Endothelial cell of umbilical vein (primary cell): ENCODE measurements at regions not wholly inside any gene's neighbourhood (a gene's known extent, or its start where the extent isn't known, plus 50 kb on each side); places are given as distances from the start of the nearest gene placed in this dataset.
"Not testable (repeated sequence)": the region's sequence is repeated elsewhere in the genome, so short reads cannot be mapped to it uniquely, and the experiment has no call there.

Source experiments
- BruUV-seq: library from RNA; stranded (reverse); fragments of 400-500 nt; replicated peaks from 2 replicates; lab custom pipeline; 2021; lab: Mats Ljungman, UMichigan
- CTCF ChIA-PET: fragments of 300-600, 350-600 bp; sonication (Branson Sonifier 250); formaldehyde crosslinking; loops from one replicate; lab custom pipeline; 2021; ENCODE audit warnings: antibody characterized with exemption, inconsistent platforms; lab: Charles Lee
- POLR2A ChIA-PET: fragments of 300-600, 350-600 bp; sonication (Branson Sonifier 250); formaldehyde crosslinking; loops from one replicate; lab custom pipeline; 2021; ENCODE audit warnings: antibody characterized with exemption, inconsistent platforms; lab: Charles Lee
- DNase-seq: peaks from one replicate; pipeline ENCODE4 v3.0.0-alpha.2; 2011; ENCODE audit warnings: low read depth, low spot score
- FAIRE-seq: peaks from 2 replicates; lab custom pipeline; 2011; peaks lifted over from hg19 to GRCh38; lab: Jason Lieb, UNC
- H2AFZ ChIP-seq: 2 replicates; pipeline ENCODE4 v1.6.0; 2012; ENCODE audit warnings: low read depth, low read length, control low read depth, inconsistent platforms
- H3K27ac ChIP-seq: 2 replicates; pipeline ENCODE4 v1.5.1; 2011; ENCODE audit warnings: low read depth, mild to moderate bottlenecking, control low read depth, low read length, moderate library complexity; ENCODE audit not compliant: insufficient read depth
- H3K27me3 ChIP-seq, 2 experiments: 2 replicates each; pipeline versions ENCODE4 v1.6.0 to v1.6.1; 2011; ENCODE audit warnings: low read length in 2 of 2, mixed read lengths in 1 of 2; ENCODE audit not compliant: control insufficient read depth in 2 of 2, insufficient read depth in 2 of 2
- H3K36me3 ChIP-seq, 2 experiments: 2 replicates in 1 of 2; 3 replicates in 1 of 2; pipeline ENCODE4 v1.5.1; 2011; ENCODE audit warnings: low read length in 2 of 2, mild to moderate bottlenecking in 1 of 2, moderate library complexity in 1 of 2; ENCODE audit not compliant: control insufficient read depth in 2 of 2, insufficient read depth in 2 of 2; ENCODE audit errors: extremely low read depth in 1 of 2
- H3K4me1 ChIP-seq: 3 replicates; pipeline ENCODE4 v1.5.1; 2011; ENCODE audit warnings: mild to moderate bottlenecking, low read length; ENCODE audit not compliant: control insufficient read depth, insufficient read depth; ENCODE audit errors: extremely low read depth
- H3K4me2 ChIP-seq: 2 replicates; pipeline ENCODE4 v1.6.1; 2011; ENCODE audit warnings: low read length, control low read depth, mixed read lengths; ENCODE audit not compliant: insufficient read depth
- H3K4me3 ChIP-seq, 3 experiments: fragments of 200-600 bp in 1 of 3; sonication (generic), shearing (Covaris generic) in 1 of 3; replicated peaks in 1 of 3; 2 replicates each; pipeline ENCODE4 v1.5.1; 2011 to 2016; ENCODE audit warnings: control low read depth in 3 of 3, low read length in 3 of 3, mild to moderate bottlenecking in 2 of 3, inconsistent platforms in 1 of 3, low read depth in 1 of 3, moderate library complexity in 1 of 3; ENCODE audit not compliant: insufficient read depth in 1 of 3
- H3K79me2 ChIP-seq: 2 replicates; pipeline ENCODE4 v1.6.0; 2012; ENCODE audit warnings: low read length, inconsistent platforms; ENCODE audit not compliant: control insufficient read depth, insufficient read depth
- H3K9ac ChIP-seq: replicated peaks from 2 replicates; pipeline ENCODE3; 2011; ENCODE audit warnings: low read length, control low read depth; ENCODE audit not compliant: insufficient read depth; ENCODE audit errors: extremely low read depth
- H3K9me1 ChIP-seq: replicated peaks from 3 replicates; pipeline ENCODE4 v1.6.0; 2011; ENCODE audit warnings: mild to moderate bottlenecking, low read length; ENCODE audit not compliant: control insufficient read depth, insufficient read depth; ENCODE audit errors: extremely low read depth
- H3K9me3 ChIP-seq: replicated peaks from 2 replicates; pipeline ENCODE4 v1.5.1; 2012; ENCODE audit warnings: low read length, inconsistent platforms; ENCODE audit not compliant: control insufficient read depth, insufficient read depth
- H4K20me1 ChIP-seq: replicated peaks from 2 replicates; pipeline ENCODE3; 2011; ENCODE audit warnings: mild to moderate bottlenecking, low read length; ENCODE audit not compliant: control insufficient read depth, insufficient read depth; ENCODE audit errors: extremely low read depth
- GATA2 ChIP-seq: IDR thresholded peaks from 2 replicates; pipeline ENCODE4 v1.7.0; 2011; ENCODE audit warnings: low read depth, mild to moderate bottlenecking, moderate library complexity, mixed read lengths, low read length; ENCODE audit not compliant: insufficient read length, insufficient read depth
- POLR2AphosphoS5 ChIP-seq: IDR thresholded peaks from 2 replicates; pipeline ENCODE4 v1.6.1; 2012; ENCODE audit warnings: low read depth, mild to moderate bottlenecking, control low read depth, low read length, moderate library complexity; ENCODE audit not compliant: insufficient read depth
- dilution Hi-C: fragments of 300-500 bp; cut with MboI; formaldehyde crosslinking; loops from one replicate; pipeline ENCODE4 v1.15.0; 2019; ENCODE audit warnings: low sequenced_read_pairs; ENCODE audit not compliant: extremely low pct_ligation_motif_present
- intact Hi-C: fragments of 100-400 bp; cut with micrococcal nuclease; formaldehyde crosslinking; loops from one replicate; pipeline ENCODE4 v1.10.0; 2022

DNA sequence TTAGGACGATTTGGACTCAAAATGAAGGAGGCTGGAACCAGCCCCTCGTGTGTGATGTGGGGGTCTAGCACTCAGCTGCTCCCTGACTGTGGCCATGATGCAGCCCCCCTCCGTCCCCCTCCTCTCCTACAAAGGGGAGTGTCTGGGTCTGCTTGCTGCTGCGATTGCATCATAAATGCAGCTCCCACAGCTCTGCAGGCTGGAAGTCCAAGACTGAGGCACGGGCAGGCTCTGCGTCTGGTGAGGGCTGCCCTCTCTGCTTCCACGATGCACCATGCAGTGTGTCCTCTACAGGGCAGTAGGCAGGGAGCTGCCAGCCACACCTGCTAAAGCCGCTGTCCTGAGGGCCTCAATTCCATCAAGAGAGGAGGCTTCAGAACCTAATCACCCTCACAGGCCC lies 432.1 kb downstream of the BRD1 start:
- ChIA-PET CTCF (no interaction called here), POLR2A (no interaction called here)
- intact Hi-C loops (no loop called here), dilution Hi-C loops (no loop called here)
- BruUV-seq = no TSS peak
- no peaks in the 10 kb centered on the region for H3K4me1 ChIP-seq
- no peaks in the 10 kb centered on the region for H3K27me3 ChIP-seq
- H3K27ac ChIP-seq = no peak overlapping the region
- H2AFZ ChIP-seq = no peak overlapping the region
- H3K79me2 ChIP-seq = no peaks in the 10 kb centered on the region
- no peak overlapping the region for H3K4me2 ChIP-seq
- FAIRE-seq (no peak), DNase-seq (no peak)
- H4K20me1 ChIP-seq = no peaks in the 10 kb centered on the region
- no peak overlapping the region for H3K9ac ChIP-seq
- H3K9me3 ChIP-seq = peaks cover 6% of the 10 kb centered on the region
- no peak overlapping the region for H3K4me3 ChIP-seq
- no peaks in the 10 kb centered on the region for H3K36me3 ChIP-seq
- no peaks in the 10 kb centered on the region for H3K9me1 ChIP-seq
- TF ChIP-seq GATA2 (no peak), POLR2AphosphoS5 (no peak)

DNA sequence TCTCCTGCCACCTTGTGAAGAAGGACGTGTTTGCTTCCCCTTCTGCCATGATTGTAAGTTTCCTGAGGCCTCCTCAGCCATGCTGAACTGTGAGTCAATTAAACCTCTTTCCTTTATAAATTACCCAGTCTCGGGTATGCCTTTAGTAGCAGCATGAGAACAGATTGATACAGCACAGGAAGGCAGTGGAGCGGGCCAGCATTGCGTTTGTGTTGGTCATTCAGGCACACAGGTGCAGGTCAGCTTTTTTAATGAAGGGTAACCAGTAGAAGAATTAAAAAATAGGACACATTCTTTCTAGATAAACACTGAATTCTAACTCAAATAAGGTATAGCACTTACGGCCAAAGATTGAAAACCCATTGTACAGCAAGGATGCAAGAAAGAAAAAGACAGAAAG lies 432.6 kb downstream of the BRD1 start:
- H3K4me2 ChIP-seq, H3K4me3 ChIP-seq, dilution Hi-C loops, H3K9me1 ChIP-seq, H3K27me3 ChIP-seq, H2AFZ ChIP-seq, H3K79me2 ChIP-seq, CTCF ChIA-PET, POLR2A ChIA-PET, H3K27ac ChIP-seq, H3K4me1 ChIP-seq, H3K9me3 ChIP-seq, BruUV-seq, H3K9ac ChIP-seq, H4K20me1 ChIP-seq, intact Hi-C loops, H3K36me3 ChIP-seq, FAIRE-seq, DNase-seq: not testable (repeated sequence)
